Neuronal stem cell (in vitro differentiated cells): ENCODE measurements at regions not wholly inside any gene's neighbourhood (a gene's known extent, or its start where the extent isn't known, plus 50 kb on each side); places are given as distances from the start of the nearest gene placed in this dataset.

Experiments
- DNase-seq: peaks from one replicate; pipeline ENCODE4 v3.0.0-alpha.2; 2013; ENCODE audit warnings: low spot score
- H2AFZ ChIP-seq: one replicate; pipeline ENCODE4 v1.6.1; 2013; ENCODE audit warnings: mild to moderate bottlenecking, low read length, inconsistent platforms
- H2AK5ac ChIP-seq: 2 replicates; pipeline ENCODE4 v1.6.1; 2013; ENCODE audit warnings: low read depth, mild to moderate bottlenecking, inconsistent platforms, low read length, moderate library complexity, mixed read lengths
- H2BK120ac ChIP-seq: 2 replicates; pipeline ENCODE4 v1.6.1; 2013; ENCODE audit warnings: low read depth, mild to moderate bottlenecking, inconsistent platforms, low read length, moderate library complexity, mixed read lengths
- H2BK12ac ChIP-seq: one replicate; pipeline ENCODE4 v1.6.1; 2013; ENCODE audit warnings: low read length, inconsistent platforms
- H2BK15ac ChIP-seq: 2 replicates; pipeline ENCODE4 v1.6.1; 2013; ENCODE audit warnings: mild to moderate bottlenecking, low read length, inconsistent platforms, mixed read lengths
- H2BK5ac ChIP-seq: one replicate; pipeline ENCODE4 v1.6.1; 2013; ENCODE audit warnings: inconsistent platforms, mild to moderate bottlenecking, low read length, moderate library complexity
- H3K14ac ChIP-seq: one replicate; pipeline ENCODE4 v1.6.1; 2013; ENCODE audit warnings: low read length, inconsistent platforms
- H3K18ac ChIP-seq: 2 replicates; pipeline ENCODE4 v1.6.1; 2013; ENCODE audit warnings: low read length, inconsistent platforms
- H3K23ac ChIP-seq: 2 replicates; pipeline ENCODE4 v1.6.1; 2013; ENCODE audit warnings: low read depth, mild to moderate bottlenecking, mixed read lengths, low read length, inconsistent platforms; ENCODE audit not compliant: poor library complexity
- H3K27ac ChIP-seq: replicated peaks from 3 replicates; pipeline ENCODE4 v1.5.1; 2013; ENCODE audit warnings: low read length, inconsistent platforms
- H3K27me3 ChIP-seq, 3 experiments: 2 replicates each; pipeline ENCODE4 v1.6.1; 2013; ENCODE audit warnings: low read length in 3 of 3, mild to moderate bottlenecking in 2 of 3, inconsistent platforms in 1 of 3, low read depth in 1 of 3, mixed read lengths in 1 of 3, moderate library complexity in 1 of 3; ENCODE audit not compliant: control insufficient read depth in 3 of 3, insufficient read depth in 3 of 3
- H3K36me3 ChIP-seq, 2 donors: replicated peaks in 1 of 2; 2 replicates each; pipeline ENCODE4 v1.6.1; 2013; ENCODE audit warnings: low read length in 2 of 2; ENCODE audit not compliant: control insufficient read depth in 2 of 2, insufficient read depth in 2 of 2
- H3K4ac ChIP-seq: 2 replicates; pipeline ENCODE4 v1.6.1; 2013; ENCODE audit warnings: inconsistent platforms, mild to moderate bottlenecking, low read length, moderate library complexity
- H3K4me1 ChIP-seq, 2 donors: 1 replicate in 1 of 2; 2 replicates in 1 of 2; pipeline ENCODE4 v1.6.1; 2013; ENCODE audit warnings: low read length in 2 of 2, low read depth in 1 of 2; ENCODE audit not compliant: control insufficient read depth in 2 of 2, insufficient read depth in 1 of 2
- H3K4me2 ChIP-seq: one replicate; pipeline ENCODE4 v1.6.1; 2013; ENCODE audit warnings: mild to moderate bottlenecking, low read length, inconsistent platforms; ENCODE audit not compliant: insufficient read depth, poor library complexity, severe bottlenecking
- H3K4me3 ChIP-seq, 2 donors: 2 replicates each; pipeline ENCODE4 v1.5.1; 2013; ENCODE audit warnings: low read length in 2 of 2, mild to moderate bottlenecking in 2 of 2, inconsistent platforms in 1 of 2, moderate library complexity in 1 of 2
- H3K79me1 ChIP-seq: one replicate; pipeline ENCODE4 v1.6.1; 2013; ENCODE audit warnings: low read depth, mild to moderate bottlenecking, inconsistent platforms, low read length, moderate library complexity
- H3K9ac ChIP-seq: one replicate; pipeline ENCODE4 v1.6.1; 2013; ENCODE audit warnings: mild to moderate bottlenecking, low read depth, low read length, inconsistent platforms; ENCODE audit not compliant: poor library complexity
- H3K9me3 ChIP-seq, 2 donors: replicated peaks in 1 of 2; 2 replicates each; pipeline versions ENCODE3 to v1.6.1; 2013; ENCODE audit warnings: low read length in 2 of 2, mild to moderate bottlenecking in 2 of 2, inconsistent platforms in 1 of 2, low read depth in 1 of 2, mixed read lengths in 1 of 2, moderate library complexity in 1 of 2; ENCODE audit not compliant: control insufficient read depth in 2 of 2, insufficient read depth in 1 of 2
- H4K8ac ChIP-seq: one replicate; pipeline ENCODE4 v1.6.1; 2013; ENCODE audit warnings: low read depth, mild to moderate bottlenecking, inconsistent platforms, low read length, moderate library complexity
- H4K91ac ChIP-seq: one replicate; pipeline ENCODE4 v1.6.1; 2013; ENCODE audit warnings: low read length, low read depth, mild to moderate bottlenecking, inconsistent platforms; ENCODE audit not compliant: poor library complexity
- WGBS, 2 donors: extraction: QIAGEN DNeasy Blood & Tissue Kit; methylation state at CpG; one replicate each; pipeline ENCODE4 v1.1.7; 2013; ENCODE audit warnings: missing lambda C conversion rate in 2 of 2, mixed read lengths in 1 of 2; ENCODE audit not compliant: insufficient read length in 2 of 2, insufficient replicate concordance in 1 of 2; ENCODE audit errors: extremely low coverage in 2 of 2; 5-methylcytosine and 5-hydroxymethylcytosine counted together

- Histone ChIP-seq H2BK12ac (no peak overlapping the region), H2BK5ac (no peak overlapping the region), H3K27ac (no peak overlapping the region), H4K91ac (no peak overlapping the region), H3K4me1 (peaks cover 12% of the 10 kb centered on the region in 2 donors), H2AK5ac (no peak overlapping the region), H3K14ac (no peak overlapping the region), H3K9ac (no peak overlapping the region), H3K36me3 (no peaks in the 10 kb centered on the region), H3K27me3 (no peaks in the 10 kb centered on the region), H3K4me3 (no peak overlapping the region), H2BK15ac (no peak overlapping the region), H3K23ac (no peak overlapping the region), H3K4me2 (no peak overlapping the region), H3K79me1 (peaks cover 3% of the 10 kb centered on the region), H4K8ac (no peak overlapping the region), H2BK120ac (no peak overlapping the region), H3K4ac (no peak overlapping the region), H2AFZ (no peak overlapping the region), H3K9me3 (peaks cover 0 to 5% of the 10 kb centered on the region in 2 donors), H3K18ac (no peak overlapping the region)
- no peak for DNase-seq
These were observed 181.9 kb downstream of the CEP135 start for GRCh38 chr4:56130606-56131155.

GRCh38 chr4:56129431-56129861 lies 180.7 kb downstream of the CEP135 start:
- Histone ChIP-seq H2BK12ac (no peak overlapping the region), H3K4me2 (no peak overlapping the region), H3K27me3 (no peaks in the 10 kb centered on the region), H2BK15ac (no peak overlapping the region), H3K36me3 (no peaks in the 10 kb centered on the region), H4K8ac (no peak overlapping the region), H2AK5ac (no peak overlapping the region), H2BK120ac (no peak overlapping the region), H3K23ac (no peak overlapping the region), H2AFZ (no peak overlapping the region), H3K27ac (no peak overlapping the region), H3K9ac (no peak overlapping the region), H3K9me3 (peaks cover 0 to 5% of the 10 kb centered on the region in 2 donors), H3K14ac (no peak overlapping the region), H3K4me3 (no peak overlapping the region), H3K4me1 (peaks cover 12% of the 10 kb centered on the region in 2 donors), H3K79me1 (peaks cover 3% of the 10 kb centered on the region), H3K4ac (no peak overlapping the region), H2BK5ac (no peak overlapping the region), H3K18ac (no peak overlapping the region), H4K91ac (no peak overlapping the region)
- no peak for DNase-seq
- no CpG with 5 or more reads among the region's 7 CpGs for WGBS, 2 donors

GRCh38 chr4:56128213-56128612 lies 179.5 kb downstream of the CEP135 start:
- Histone ChIP-seq H3K18ac (no peak overlapping the region), H2BK5ac (no peak overlapping the region), H2BK15ac (no peak overlapping the region), H3K14ac (no peak overlapping the region), H2BK120ac (no peak overlapping the region), H3K23ac (no peak overlapping the region), H3K36me3 (no peaks in the 10 kb centered on the region), H4K8ac (no peak overlapping the region), H3K4me2 (no peak overlapping the region), H2BK12ac (no peak overlapping the region), H3K79me1 (peaks cover 3% of the 10 kb centered on the region), H3K4me1 (peaks cover 9 to 12% of the 10 kb centered on the region in 2 donors), H3K9ac (no peak overlapping the region), H2AFZ (no peak overlapping the region), H2AK5ac (no peak overlapping the region), H3K4me3 (no peak overlapping the region), H3K27ac (no peak overlapping the region), H3K4ac (no peak overlapping the region), H3K9me3 (peaks cover 0 to 5% of the 10 kb centered on the region in 2 donors), H4K91ac (no peak overlapping the region), H3K27me3 (no peaks in the 10 kb centered on the region)
- no peak for DNase-seq
- WGBS, 2 donors = no CpG with 5 or more reads among the region's 2 CpGs

GRCh38 chr4:56127716-56128115 lies 179.0 kb downstream of the CEP135 start:
- H2BK15ac ChIP-seq = no peak overlapping the region
- no peak overlapping the region for H3K4me2 ChIP-seq
- peaks cover 3% of the 10 kb centered on the region for H3K79me1 ChIP-seq
- H2BK12ac ChIP-seq = no peak overlapping the region
- no peak overlapping the region for H2AFZ ChIP-seq
- no peaks in the 10 kb centered on the region for H3K27me3 ChIP-seq
- H4K8ac ChIP-seq = no peak overlapping the region
- no peak overlapping the region for H3K27ac ChIP-seq
- H3K9me3 ChIP-seq = peaks cover 0 to 5% of the 10 kb centered on the region in 2 donors
- no peak overlapping the region for H3K18ac ChIP-seq
- no peak overlapping the region for H3K4ac ChIP-seq
- no peak overlapping the region for H2BK120ac ChIP-seq
- no peak overlapping the region for H2BK5ac ChIP-seq
- no peak overlapping the region for H3K4me3 ChIP-seq
- H2AK5ac ChIP-seq = no peak overlapping the region
- H3K23ac ChIP-seq = no peak overlapping the region
- DNase-seq = no peak
- H3K4me1 ChIP-seq = peaks cover 9 to 12% of the 10 kb centered on the region in 2 donors
- H4K91ac ChIP-seq = no peak overlapping the region
- WGBS, 2 donors = no CpG with 5 or more reads among the region's 3 CpGs
- H3K36me3 ChIP-seq = no peaks in the 10 kb centered on the region
- no peak overlapping the region for H3K14ac ChIP-seq
- no peak overlapping the region for H3K9ac ChIP-seq
